ENCODE measurements at regions not wholly inside any gene's neighbourhood (a gene's known extent, or its start where the extent isn't known, plus 50 kb on each side); places are given as distances from the start of the nearest gene placed in this dataset.

- TF ChIP-seq CTCF (conservative IDR thresholded peaks at IDR 0.05 in 1 of 2, IDR thresholded peaks at IDR 0.05 in 1 of 2; ENCODE audit: low read depth in 1 of 2, low read length in 2 of 2): no peak
- no peak for TF ChIP-seq EZH2 (IDR thresholded peaks at IDR 0.05; ENCODE audit: low read length, missing control alignments)
Observed at GRCh38 chrX:130984782-130985181, 73.4 kb upstream of the ARHGAP36 start.
